AG08396 (cell line): ENCODE measurements at regions not wholly inside any gene's neighbourhood (a gene's known extent, or its start where the extent isn't known, plus 50 kb on each side); places are given as distances from the start of the nearest gene placed in this dataset.
A peak's percentile ranks its signal among the peaks of the same experiment; 100 is the strongest.
"Not testable (repeated sequence)": the region's sequence is repeated elsewhere in the genome, so short reads cannot be mapped to it uniquely, and the experiment has no call there.

ENCODE experiments used
- DNase-seq: peaks from one replicate; pipeline ENCODE4 v3.0.0; 2012; ENCODE audit warnings: low spot score, mixed read lengths

GRCh38 chr3:154901278-154901677, 178.8 kb upstream of the MME start:
- DNase-seq: no peak

DNA sequence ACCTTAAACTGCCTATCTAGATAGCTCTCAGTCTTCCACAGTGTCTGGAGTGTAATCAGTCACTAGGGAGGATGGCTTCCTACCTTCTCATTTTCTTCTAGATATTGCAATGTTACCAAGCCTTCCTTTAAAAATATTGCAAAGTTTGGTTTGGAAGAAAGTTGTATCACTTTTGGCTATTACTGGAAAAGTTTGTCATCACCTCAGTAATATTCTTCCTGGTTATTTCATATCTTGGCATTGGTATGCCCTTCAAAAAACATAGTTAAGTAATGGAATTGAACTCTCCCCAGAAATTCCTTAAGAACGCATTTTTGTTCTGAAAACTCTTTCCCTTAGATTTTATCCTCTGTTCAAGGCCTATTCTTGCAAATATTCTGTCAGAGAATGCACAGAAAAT, 179.3 kb upstream of the MME start:
- no peak for DNase-seq

DNA sequence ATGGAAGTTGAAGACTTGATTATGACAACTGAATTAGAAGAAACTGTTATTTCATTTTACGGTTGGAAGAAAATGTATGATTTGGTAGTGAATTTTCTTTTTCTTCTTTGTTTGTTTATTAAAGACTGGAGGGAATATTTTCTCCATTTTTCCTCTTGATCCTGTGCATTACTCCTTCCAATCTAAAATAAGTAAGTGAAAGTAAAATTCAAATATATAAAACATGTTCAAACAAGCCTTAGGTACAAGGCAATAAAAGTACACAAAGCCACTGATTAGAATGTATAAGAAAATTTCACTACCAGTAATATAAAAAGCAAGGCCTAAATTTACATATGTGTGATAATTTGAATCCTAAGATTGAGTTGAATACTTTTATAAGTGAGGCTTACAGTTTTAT, 181.2 kb upstream of the MME start:
- DNase-seq: no peak

DNA sequence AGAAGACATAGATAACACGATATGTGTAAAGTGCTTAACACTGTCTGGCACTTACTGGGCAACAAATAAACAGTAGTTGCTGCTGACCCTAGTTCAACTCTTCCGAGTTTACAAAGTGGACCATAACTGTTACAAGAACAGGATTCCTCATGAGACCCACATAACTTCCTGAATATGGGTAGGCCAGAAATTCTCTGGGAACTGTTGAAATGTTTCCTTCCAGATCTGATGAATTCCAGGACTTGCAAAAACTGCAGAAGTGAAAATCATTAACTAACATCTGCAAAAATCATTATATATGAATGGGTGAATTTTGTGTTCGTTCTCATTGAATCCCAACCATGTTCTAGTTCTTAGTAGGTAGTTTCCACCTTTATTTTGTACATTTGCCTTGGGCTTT, 181.7 kb upstream of the MME start:
- DNase-seq: no peak

- DNase-seq: no peak
Observed at GRCh38 chr3:154893813-154894212, 186.3 kb upstream of the MME start.

DNA sequence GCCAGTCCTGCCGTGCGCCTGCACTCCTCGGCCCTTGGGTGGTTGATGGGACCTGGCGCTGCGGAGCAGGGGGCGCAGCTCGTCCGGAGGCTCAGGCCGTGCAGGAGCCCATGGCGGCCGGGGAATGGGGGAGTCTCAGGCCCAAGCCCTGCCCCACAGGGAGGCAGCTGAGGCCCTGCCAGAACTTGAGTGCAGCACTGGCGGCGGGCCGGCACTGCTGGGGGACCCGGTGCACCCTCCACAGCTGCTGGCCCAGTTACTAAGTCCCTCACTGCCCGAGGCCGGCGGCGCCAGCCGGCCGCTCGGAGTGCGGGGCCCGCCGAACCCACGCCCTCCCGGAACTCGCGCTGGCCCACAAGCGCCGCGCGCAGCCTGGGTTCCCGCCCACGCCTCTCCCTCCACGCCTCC, 190.9 kb upstream of the MME start:
- no peak for DNase-seq

GRCh38 chr3:154887869-154888268, 192.2 kb upstream of the MME start:
- no peak for DNase-seq

DNA sequence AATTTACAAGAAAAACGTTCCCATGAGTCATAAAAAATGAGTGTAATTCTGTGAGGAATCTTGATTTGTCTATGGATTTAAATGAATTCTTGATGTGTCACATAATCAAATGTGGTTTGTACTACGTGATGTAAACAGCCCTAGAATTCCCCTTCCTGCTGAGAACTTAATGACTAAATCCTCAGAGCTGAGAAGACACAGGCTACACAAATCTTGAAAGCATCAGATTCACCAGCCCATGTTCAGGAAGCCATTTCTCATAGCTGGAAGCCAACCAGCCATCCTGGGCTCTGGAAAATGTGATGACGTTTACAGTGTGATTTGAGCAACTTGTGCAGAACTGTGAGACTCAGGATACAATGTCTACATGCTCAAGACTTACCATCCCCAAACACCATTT, 193.7 kb upstream of the MME start:
- peak; percentile 81 for DNase-seq

DNA sequence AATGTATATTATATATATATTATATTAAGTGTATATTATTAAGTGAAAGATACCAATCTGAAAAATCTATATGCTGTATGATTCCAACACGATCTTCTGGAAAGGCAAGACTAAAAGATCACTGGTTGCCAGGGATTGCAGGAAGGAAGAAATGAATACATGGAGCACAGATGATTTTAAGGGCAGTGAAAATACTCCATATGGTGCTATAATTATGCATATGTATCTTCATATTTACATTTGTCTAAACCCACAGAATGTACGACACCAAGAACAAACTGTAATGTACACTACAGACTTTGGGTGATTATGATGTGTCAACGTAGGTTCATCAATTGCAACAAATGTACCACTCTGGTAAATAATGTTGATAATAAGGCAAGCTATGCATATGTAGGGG, 194.7 kb upstream of the MME start:
- DNase-seq: no peak

GRCh38 chr3:154884952-154885351, 195.2 kb upstream of the MME start:
- DNase-seq: no peak

GRCh38 chr3:154875142-154875541, 205.0 kb upstream of the MME start:
- DNase-seq: no peak

DNA sequence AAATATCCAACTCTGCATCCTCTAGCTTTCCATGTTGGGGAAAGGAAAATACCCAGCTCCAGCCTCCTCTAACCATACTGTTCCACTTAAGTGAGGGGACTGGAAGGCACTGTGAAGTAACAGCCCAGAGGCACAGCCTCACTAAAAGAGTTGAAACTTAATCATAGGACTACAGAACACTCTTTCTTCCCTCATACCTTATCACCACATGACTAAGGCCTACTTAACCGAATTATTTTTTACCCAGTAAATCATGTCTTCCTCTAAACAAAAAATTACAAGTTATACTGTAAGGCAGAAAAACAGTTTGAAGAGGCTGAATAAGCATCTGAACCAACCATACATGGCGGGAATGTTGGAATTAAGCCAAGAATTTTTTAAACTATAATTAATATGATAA, 207.4 kb upstream of the MME start:
- no peak for DNase-seq

DNA sequence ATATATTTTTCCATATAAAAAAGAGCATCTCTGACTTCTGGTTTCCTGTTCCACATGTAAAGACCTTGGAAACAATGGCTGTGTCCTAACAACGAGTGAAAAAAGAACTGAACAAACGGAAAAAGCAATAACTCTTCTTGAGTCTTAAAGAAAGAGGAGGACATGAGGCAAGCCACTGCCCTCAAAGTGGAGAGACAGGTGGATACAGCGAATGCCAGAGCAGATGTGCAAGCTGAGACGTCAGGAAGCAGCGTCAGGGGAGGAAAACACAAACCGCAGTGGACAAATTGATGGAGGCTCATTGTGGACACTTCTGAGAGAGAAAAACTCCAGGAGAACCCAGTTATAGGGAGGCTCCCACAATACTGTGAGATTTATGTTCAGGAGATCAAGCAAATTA, 208.0 kb upstream of the MME start:
- DNase-seq: no peak

DNA sequence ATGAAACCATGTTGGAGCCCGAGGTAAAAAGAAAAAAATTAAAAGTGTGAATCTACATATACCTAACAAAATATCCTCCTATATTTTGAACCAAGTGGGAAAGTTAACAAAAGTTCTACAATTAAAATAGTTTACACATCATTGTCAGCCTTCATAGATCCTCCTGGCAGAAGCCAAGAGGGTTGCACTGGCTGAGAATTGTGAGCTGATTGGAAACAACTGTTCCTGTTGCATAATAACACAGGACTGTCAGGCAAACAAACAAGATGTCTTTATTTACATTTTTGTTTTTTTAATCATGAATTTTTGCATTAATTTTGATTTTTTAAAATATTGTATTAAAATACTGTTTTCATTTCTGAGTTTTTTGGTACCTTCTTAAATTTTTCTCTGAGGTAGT, 215.2 kb upstream of the MME start:
- no peak for DNase-seq

DNA sequence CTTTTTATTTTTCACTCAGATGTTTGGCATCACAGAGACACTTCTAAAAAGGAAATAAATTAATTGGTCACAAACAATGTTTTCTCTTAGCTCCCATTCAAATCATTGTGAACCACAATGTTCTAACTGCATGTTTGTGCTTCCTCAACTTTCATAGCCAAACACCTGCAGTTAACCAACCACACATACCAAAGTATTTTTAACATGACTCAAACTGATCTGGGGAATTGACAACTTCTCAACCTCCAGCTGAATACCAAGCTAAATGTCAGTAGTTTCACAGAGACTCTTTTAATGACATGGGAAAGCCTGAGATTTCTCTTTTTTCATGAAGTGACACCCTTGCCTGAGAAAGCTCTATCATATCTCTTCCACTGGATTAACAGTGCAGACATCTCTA, 217.9 kb upstream of the MME start:
- no peak for DNase-seq

DNA sequence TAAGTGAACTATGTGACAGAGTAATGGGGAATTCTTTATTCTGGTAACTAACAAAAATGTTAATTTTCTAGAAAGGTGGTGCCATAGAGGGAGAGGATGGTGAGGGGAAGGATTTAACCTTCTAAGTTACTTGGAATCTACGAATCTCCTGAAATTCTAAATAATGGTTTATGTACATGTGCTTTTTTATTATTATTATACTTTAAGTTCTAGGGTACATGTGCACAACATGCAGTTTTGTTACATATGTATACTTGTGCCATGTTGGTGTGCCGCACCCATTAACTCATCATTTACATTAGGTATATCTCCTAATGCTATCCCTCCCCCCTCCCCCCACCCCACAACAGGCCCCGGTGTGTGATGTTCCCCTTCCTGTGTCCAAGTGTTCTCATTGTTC, 227.1 kb upstream of the MME start:
- not testable (repeated sequence) for DNase-seq

DNA sequence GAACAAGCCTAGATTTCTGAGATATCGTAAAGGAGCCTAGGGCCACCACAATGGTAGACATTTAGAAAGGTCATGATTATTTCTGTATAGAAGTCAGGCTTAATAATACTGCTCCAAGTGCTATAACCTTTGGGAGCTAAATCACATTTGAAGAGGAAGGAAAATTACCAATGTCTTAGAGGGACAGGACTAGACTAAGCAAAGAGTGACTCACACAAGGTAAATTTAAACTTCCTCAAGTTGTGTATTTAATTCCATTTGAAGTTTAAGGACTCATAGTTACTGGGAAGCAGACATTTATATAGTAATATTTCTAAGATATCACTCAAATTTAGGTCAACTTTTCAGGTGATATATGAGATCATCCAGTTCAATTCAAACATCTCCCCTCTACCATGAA, 227.6 kb upstream of the MME start:
- DNase-seq: no peak

- DNase-seq: no peak
Observed at GRCh38 chr3:154851644-154852043, 228.5 kb upstream of the MME start.

- DNase-seq: no peak
Observed at GRCh38 chr3:154850921-154851320, 229.2 kb upstream of the MME start.

GRCh38 chr3:154849408-154849807, 230.7 kb upstream of the MME start:
- DNase-seq: no peak

DNA sequence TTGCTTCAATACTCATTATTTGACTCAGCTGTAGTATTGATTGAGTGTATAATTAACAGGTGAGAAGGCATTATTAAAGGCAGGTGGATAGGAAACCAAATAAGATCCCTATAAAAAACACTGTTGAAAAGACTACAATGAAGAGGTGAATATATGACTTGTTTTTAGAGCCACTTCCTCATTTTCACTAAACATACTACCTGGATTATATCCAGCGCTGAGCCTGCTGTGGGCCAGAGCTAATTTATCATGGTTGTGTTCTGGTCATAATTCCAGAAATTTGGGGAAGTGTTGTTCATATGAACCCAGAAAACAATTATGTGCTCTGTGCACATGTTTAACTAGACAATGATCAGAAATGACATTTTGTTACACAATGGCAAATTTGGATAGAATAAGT, 235.3 kb upstream of the MME start:
- DNase-seq: no peak

DNA sequence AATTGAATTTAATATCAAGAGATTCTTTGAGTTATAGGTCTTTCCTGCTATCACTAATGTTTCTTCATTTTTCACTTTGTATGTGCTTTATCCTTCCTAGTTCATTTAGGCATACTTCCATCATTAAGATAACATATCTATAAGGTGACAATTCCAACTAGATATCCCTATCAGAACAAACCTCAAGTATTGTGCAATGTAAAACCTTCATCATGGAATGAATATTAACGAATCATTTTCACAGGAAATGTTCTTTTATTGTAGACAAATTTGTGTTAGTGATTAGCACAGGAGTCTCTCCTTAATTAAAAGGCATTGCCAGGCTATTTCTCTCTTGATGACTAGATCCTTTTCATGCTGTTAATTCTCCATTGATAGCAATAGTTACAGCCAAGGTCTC, 236.5 kb upstream of the MME start:
- no peak for DNase-seq

DNA sequence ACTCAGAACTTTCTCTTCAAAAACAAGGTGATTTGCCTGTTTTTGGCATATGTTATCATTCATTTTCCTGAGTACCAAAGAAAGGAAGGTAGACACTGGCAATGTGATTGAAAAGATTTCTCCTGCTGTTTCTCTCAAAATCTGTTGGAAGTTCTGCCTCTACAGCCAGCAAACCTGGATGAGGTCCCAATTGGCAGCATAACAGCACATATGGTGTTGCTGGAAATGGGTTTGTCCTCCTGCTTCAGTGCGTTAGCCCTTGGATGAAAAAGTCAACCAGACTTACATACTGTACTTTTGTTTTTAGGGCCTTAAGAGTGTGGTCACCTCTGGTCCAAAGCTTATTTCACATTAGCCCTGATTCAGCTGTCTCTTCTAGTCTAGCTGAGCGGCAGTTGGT, 237.6 kb upstream of the MME start:
- DNase-seq: no peak

DNA sequence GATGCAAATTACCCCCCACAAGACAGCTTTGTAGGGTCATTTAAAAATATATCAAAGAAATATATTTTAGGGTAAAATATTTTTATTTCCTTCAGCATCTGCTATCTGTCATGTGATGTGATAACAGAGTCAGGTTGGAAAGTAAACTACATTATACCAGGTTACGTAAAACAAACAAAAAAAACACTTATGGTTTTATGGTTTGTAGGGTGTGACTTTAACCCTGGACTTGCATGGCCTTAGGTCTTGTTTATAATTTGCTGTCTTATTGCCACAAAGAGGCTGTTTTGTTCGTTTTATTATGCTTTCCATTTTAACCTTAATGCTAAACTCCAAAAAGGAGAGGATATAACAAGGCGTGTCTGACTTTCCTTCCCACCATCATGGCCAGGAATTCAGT, 244.5 kb upstream of the MME start:
- no peak for DNase-seq

- DNase-seq: not testable (repeated sequence)
Observed at GRCh38 chr3:154834831-154835230, 245.3 kb upstream of the MME start.
